Body of pancreas (tissue), 4 donors: ENCODE measurements at regions not wholly inside any gene's neighbourhood (a gene's known extent, or its start where the extent isn't known, plus 50 kb on each side); places are given as distances from the start of the nearest gene placed in this dataset.

Source experiments
- ATAC-seq: fragments of 150-250 bp; one replicate; pipeline ENCODE4 v1.9.1; 2016
- DNase-seq, 4 donors: peaks; one replicate each; pipeline ENCODE4 v3.0.0-alpha.2; 2019
- H3K27ac ChIP-seq, 4 donors: fragments of 200-600 bp; sonication (generic); 1 replicate in 3 of 4; 2 replicates in 1 of 4; pipeline versions ENCODE4 v1.5.1 to v1.6.1; 2016 to 2019; ENCODE audit warnings: mild to moderate bottlenecking in 1 of 4, mixed read lengths in 1 of 4, moderate library complexity in 1 of 4
- H3K27me3 ChIP-seq, 2 donors: fragments of 200-600 bp; sonication (generic); one replicate each; pipeline ENCODE4 v1.6.0; 2016; ENCODE audit warnings: mild to moderate bottlenecking in 1 of 2
- H3K36me3 ChIP-seq, 2 donors: fragments of 200-600 bp; sonication (generic); replicated peaks in 1 of 2; 2 replicates each; pipeline ENCODE4 v1.5.1; 2016; ENCODE audit warnings: low read depth in 2 of 2; ENCODE audit not compliant: insufficient read depth in 1 of 2
- H3K4me1 ChIP-seq: fragments of 200-600 bp; sonication (generic); one replicate; pipeline ENCODE4 v1.6.0; 2016
- H3K4me3 ChIP-seq, 2 donors: fragments of 200-600 bp; sonication (generic); 1 replicate in 1 of 2; 2 replicates in 1 of 2; pipeline ENCODE4 v1.5.1; 2016 to 2019
- H3K9me3 ChIP-seq, 3 donors: fragments of 200-600 bp; sonication (generic); 1 replicate in 2 of 3; 2 replicates in 1 of 3; pipeline ENCODE4 v1.5.1; 2016
- CTCF ChIP-seq, 7 experiments: fragments of 450-650 bp in 4 of 7; fragments of 200-600 bp in 3 of 7; sonication (generic) in 3 of 7; IDR thresholded peaks; one replicate each; pipeline ENCODE4 v1.5.1; 2016 to 2019; ENCODE audit warnings: antibody characterized with exemption in 7 of 7
- POLR2A ChIP-seq, 3 donors: fragments of 450-650 bp; IDR thresholded peaks; one replicate each; pipeline ENCODE4 v1.6.1; 2016; ENCODE audit warnings: antibody characterized with exemption in 3 of 3, mild to moderate bottlenecking in 2 of 3
- WGBS, 2 donors: methylation state at CpG; one replicate each; pipeline ENCODE4 v1.1.5; 2017; 5-methylcytosine and 5-hydroxymethylcytosine counted together
- intact Hi-C: fragments of 100-400 bp; cut with DNase I; formaldehyde crosslinking; loops from one replicate; pipeline ENCODE4 v1.15.1; 2023

GRCh38 chr17:13984956-13985355 lies 84.3 kb upstream of the COX10 start:
- intact Hi-C loops = no loop called here
- Histone ChIP-seq H3K27ac (no peak overlapping the region), H3K27me3 (no peaks in the 10 kb centered on the region), H3K4me1 (no peaks in the 10 kb centered on the region), H3K9me3 (no peaks in the 10 kb centered on the region), H3K4me3 (no peak overlapping the region), H3K36me3 (no peaks in the 10 kb centered on the region)
- 65 to 69% methylated on average over 6 of the region's 6 CpGs for WGBS, 2 donors
- no peak for DNase-seq
- ATAC-seq = no peak
- no peak for TF ChIP-seq CTCF (IDR thresholded peaks at IDR 0.05)
- TF ChIP-seq POLR2A (IDR thresholded peaks at IDR 0.05) = no peak

GRCh38 chr17:13986855-13987254 lies 82.4 kb upstream of the COX10 start:
- Histone ChIP-seq H3K36me3 (no peaks in the 10 kb centered on the region), H3K27me3 (no peaks in the 10 kb centered on the region), H3K9me3 (no peaks in the 10 kb centered on the region), H3K4me1 (no peaks in the 10 kb centered on the region), H3K4me3 (no peak overlapping the region), H3K27ac (no peak overlapping the region)
- DNase-seq = no peak
- 61 to 64% methylated on average over 4 of the region's 4 CpGs for WGBS, 2 donors
- TF ChIP-seq CTCF (IDR thresholded peaks at IDR 0.05) = no peak
- TF ChIP-seq POLR2A (IDR thresholded peaks at IDR 0.05) = no peak
- intact Hi-C loops = no loop called here
- no peak for ATAC-seq

- intact Hi-C loops = no loop called here
- no peak for TF ChIP-seq POLR2A (IDR thresholded peaks at IDR 0.05)
- TF ChIP-seq CTCF (IDR thresholded peaks at IDR 0.05) = no peak
- Histone ChIP-seq H3K4me1 (no peaks in the 10 kb centered on the region), H3K27ac (no peak overlapping the region), H3K36me3 (no peaks in the 10 kb centered on the region), H3K9me3 (no peaks in the 10 kb centered on the region), H3K4me3 (no peak overlapping the region), H3K27me3 (no peaks in the 10 kb centered on the region)
- DNase-seq (no peak), ATAC-seq (no peak)
- 76 to 85% methylated on average over 4 of the region's 4 CpGs for WGBS, 2 donors
These were observed 80.2 kb upstream of the COX10 start for GRCh38 chr17:13989138-13989537.

- H3K4me1 ChIP-seq = no peaks in the 10 kb centered on the region
- ATAC-seq = no peak
- H3K27me3 ChIP-seq = no peaks in the 10 kb centered on the region
- WGBS, 2 donors = 74 to 90% methylated on average over 5 to 6 of the region's 6 CpGs
- no peak overlapping the region for H3K4me3 ChIP-seq
- no peak for DNase-seq
- no peaks in the 10 kb centered on the region for H3K36me3 ChIP-seq
- intact Hi-C loops = no loop called here
- no peaks in the 10 kb centered on the region for H3K9me3 ChIP-seq
- no peak for TF ChIP-seq POLR2A (IDR thresholded peaks at IDR 0.05)
- TF ChIP-seq CTCF (IDR thresholded peaks at IDR 0.05) = no peak
- no peak overlapping the region for H3K27ac ChIP-seq
These were observed 76.2 kb upstream of the COX10 start for GRCh38 chr17:13993106-13993505.

GRCh38 chr17:13994050-13994449 lies 75.3 kb upstream of the COX10 start:
- no peak for ATAC-seq
- H3K4me3 ChIP-seq = no peak overlapping the region
- intact Hi-C loops = no loop called here

More at GRCh38 chr17:13994050-13994449, 75.3 kb upstream of the COX10 start:
- no peak for DNase-seq
- no peak for TF ChIP-seq POLR2A (IDR thresholded peaks at IDR 0.05)
- Histone ChIP-seq H3K9me3 (no peaks in the 10 kb centered on the region), H3K27ac (no peak overlapping the region), H3K27me3 (no peaks in the 10 kb centered on the region), H3K36me3 (no peaks in the 10 kb centered on the region), H3K4me1 (no peaks in the 10 kb centered on the region)
- WGBS, 2 donors = 88 to 94% methylated on average over 6 of the region's 6 CpGs
